HG03457 (cell line): ENCODE measurements at regions not wholly inside any gene's neighbourhood (a gene's known extent, or its start where the extent isn't known, plus 50 kb on each side); places are given as distances from the start of the nearest gene placed in this dataset.
"Not testable (repeated sequence)": the region's sequence is repeated elsewhere in the genome, so short reads cannot be mapped to it uniquely, and the experiment has no call there.

ENCODE experiments used
- ATAC-seq: cut with Tn5 transposase; IDR thresholded peaks from one replicate; pipeline ENCODE4 v1.9.1; 2021; ENCODE audit warnings: moderate number of reproducible peaks; ENCODE audit not compliant: unreplicated experiment

DNA sequence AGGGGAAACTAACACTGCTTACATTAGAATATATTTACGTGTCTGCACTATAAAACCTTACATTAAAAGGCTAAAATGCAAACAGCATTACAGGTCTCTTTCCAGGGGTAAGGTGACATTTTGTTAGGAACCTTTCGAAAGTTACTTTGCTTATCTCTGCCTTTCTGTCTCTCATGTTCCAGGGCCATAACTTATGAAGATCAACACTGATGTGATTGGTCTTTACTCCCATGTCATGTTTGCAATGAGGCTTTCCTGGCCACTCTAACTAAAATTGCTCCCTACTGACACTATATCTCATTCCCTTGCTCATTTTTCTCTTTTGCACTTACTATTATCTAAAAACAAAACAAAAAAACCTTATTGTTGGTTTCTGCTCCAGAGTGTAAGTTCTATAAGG lies 119.0 kb downstream of the JRKL start:
- no peak for ATAC-seq

DNA sequence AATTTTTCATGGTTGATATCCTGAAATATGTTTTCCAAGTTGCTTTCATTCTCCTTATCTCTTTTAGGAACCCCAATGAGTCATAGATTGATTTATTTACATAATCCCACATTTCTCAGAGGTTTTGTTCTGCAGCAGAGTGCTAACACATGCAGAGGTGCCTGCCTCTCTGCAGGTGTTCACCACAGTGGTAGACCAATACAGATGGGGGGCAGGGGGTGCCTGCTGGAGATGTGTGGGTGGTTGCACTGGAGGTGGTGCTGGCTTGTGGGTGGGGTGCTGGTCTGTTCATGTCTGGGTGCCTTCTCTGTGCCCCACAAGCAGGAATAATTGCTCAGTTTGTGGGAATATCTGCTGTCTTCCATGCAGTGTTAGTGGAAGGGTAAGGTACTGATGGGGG lies 131.1 kb downstream of the JRKL start:
- no peak for ATAC-seq

DNA sequence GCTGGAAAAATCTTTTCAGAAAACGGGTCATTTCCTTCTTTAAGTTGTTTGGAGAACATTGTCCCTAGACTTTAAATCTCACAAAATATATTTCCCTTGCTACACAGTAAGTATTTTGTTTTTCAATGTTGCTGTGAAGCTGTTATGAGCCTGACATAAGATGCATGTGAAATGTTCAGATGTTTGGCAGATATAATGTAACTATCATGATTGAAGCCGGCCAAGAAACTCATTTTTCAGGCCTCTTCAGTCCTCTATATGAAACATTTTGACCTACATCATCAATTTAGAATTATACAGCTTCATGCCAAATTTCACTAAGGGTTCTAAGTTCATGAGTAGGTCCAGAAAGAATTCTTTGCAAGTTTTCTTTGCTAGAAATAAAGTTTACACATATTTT lies 133.8 kb downstream of the JRKL start:
- ATAC-seq: no peak

GRCh38 chr11:96524475-96524874 lies 134.7 kb downstream of the JRKL start:
- no peak for ATAC-seq

GRCh38 chr11:96530473-96530872 lies 140.7 kb downstream of the JRKL start:
- no peak for ATAC-seq

- ATAC-seq: no peak
Observed at GRCh38 chr11:96538104-96538503, 148.3 kb downstream of the JRKL start.

DNA sequence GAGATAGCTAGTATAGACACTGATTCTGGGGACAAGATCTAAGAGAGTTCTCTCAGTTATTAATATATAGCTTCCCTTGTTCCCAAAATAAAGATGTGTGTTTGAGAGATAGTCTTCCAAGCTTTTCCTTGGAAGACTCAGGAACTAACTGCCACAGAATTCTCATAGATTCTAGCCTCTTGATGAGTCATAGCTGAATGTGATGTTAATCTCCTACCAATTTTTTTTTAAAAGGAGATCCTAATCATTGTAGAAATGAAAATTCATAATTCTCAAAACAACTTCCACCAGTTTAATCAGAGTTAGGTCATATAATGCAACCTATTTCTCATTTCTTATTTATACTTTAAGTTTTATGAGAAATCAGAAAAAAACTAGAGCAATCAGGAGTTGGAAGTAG lies 148.8 kb downstream of the JRKL start:
- ATAC-seq: no peak

GRCh38 chr11:96540875-96541274 lies 151.1 kb downstream of the JRKL start:
- no peak for ATAC-seq

GRCh38 chr11:96543177-96543576 lies 153.4 kb downstream of the JRKL start:
- ATAC-seq: no peak

DNA sequence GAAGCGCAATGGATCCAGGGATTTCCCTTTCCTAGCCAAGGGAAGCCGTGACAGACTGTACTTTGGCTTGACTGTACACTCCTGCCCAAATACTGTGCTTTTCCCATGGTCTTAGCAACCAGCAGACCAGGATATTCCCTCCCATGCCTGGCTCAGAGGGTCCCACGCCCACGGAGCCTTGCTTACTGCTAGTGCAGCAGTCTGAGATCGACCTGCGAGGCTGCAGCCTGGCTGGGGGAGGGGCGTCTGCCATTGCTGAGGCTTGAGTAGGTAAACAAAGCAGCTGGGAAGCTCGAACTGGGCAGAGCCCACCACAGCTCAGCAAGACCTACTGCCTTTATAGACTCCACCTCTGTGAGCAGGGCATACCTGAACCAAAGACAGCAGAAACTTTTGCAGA lies 155.4 kb downstream of the JRKL start:
- ATAC-seq: not testable (repeated sequence)

DNA sequence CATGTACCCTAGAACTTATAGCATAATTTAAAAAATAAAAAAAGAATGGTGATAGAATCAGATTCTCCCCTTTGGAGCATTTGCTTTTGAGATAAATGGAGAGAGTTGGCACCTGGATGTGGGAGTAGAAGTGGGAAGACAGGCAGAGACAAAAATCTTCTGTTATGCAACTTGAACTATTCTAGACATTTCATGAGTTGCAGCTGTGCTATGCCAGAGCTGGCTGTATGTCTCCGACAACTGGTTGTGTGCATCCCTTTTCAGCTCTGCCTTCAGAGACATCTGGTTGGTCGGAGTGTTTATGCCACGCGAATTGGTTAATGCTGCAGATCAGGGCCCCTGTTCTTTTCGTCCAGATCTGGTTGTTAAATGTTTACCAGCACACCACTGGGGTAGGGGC lies 161.3 kb downstream of the JRKL start:
- no peak for ATAC-seq

DNA sequence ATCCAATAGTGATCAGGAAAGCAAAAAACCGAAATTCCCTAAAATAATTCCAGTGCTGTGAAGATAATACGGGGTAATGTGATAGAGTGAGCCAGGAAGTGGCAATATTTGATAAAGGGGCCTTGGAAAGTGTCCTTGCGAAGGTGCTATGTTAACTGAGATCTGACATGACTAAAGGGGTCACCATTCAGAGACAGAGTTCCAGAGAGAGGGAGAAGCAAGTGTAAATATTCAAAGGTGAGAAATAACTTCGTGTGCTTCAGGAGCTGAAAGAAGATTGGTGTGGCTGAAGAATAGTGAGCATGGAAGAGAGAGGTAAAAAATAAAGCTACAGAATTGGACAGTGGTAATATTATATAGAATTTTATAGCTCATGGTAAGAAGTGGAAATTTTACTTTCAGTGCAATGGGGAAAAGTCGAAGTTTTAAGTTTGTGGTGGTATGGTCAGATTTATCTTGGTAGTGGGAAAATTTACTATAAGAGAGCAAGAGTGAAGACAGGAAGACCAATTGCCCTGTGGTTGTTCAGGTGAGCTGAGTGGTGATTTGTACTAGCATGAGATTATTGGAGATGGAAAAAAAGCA lies 164.5 kb downstream of the JRKL start:
- no peak for ATAC-seq

DNA sequence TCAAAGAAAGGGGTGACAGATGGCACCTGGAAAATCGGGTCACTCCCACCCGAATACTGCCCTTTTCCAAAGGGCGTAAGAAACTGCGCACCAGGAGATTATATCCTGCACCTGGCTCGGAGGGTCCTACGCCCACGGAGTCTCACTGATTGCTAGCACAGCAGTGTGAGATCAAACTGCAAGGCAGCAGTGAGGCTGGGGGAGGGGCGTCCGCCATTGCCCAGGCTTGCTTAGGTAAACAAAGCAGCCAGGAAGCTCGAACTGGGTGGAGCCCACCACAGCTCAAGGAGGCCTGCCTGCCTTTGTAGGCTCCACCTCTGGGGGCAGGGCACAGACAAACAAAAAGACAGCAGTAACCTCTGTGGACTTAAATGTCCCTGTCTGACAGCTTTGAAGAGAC lies 166.0 kb downstream of the JRKL start:
- ATAC-seq: not testable (repeated sequence)

DNA sequence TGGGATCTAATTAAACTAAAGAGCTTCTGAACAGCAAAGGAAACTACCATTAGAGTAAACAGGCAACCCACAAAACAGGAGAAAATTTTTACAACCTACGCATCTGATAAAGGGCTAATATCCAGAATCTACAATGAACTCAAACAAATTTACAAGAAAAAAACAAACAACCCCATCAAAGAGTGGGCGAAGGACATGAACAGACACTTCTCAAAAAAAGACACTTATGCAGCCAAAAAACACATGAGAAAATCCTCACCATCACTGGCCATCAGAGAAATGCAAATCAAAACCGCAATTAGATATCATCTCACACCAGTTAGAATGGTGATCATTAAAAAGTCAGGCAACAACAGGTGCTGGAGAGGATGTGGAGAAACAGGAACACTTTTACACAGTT lies 170.9 kb downstream of the JRKL start:
- ATAC-seq: not testable (repeated sequence)

DNA sequence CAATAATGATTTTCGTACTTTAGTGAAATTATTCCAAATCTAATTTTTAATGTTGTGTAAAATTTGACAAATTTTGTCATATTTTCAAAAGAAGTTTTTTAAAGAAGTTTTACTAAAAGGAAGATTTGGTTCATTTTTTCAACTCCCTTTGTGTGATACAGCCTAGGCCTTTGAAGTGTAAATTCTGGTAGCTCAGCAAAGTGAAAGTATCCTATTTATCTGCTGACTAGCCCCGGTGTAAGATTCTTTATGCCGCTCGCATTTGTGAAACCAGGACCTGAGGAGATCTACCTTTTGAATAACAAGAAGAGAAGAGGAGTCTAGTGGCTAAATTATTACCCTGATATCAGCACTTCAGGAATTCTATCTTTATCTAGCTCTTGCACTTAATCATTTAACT lies 177.4 kb downstream of the JRKL start:
- no peak for ATAC-seq

DNA sequence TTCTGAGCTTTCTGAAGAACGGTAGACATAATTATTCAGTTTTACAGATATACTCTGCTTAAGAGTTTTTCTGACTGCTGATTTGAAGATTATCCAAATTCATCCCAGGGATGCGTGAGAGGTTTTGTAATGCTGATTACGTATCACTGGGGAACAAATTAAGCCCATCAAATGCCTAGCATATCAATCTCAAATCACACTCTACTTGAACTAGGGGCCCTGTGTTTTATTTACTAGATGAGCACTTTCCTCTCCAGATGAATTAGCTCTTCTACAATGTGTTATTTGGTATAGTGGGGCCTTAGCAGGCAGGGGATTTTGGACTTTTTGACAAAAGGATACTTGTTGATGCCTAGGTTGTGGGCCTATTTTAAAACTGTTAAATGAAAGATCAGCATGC lies 177.9 kb downstream of the JRKL start:
- no peak for ATAC-seq

GRCh38 chr11:96576383-96576782 lies 186.6 kb downstream of the JRKL start:
- ATAC-seq: no peak

DNA sequence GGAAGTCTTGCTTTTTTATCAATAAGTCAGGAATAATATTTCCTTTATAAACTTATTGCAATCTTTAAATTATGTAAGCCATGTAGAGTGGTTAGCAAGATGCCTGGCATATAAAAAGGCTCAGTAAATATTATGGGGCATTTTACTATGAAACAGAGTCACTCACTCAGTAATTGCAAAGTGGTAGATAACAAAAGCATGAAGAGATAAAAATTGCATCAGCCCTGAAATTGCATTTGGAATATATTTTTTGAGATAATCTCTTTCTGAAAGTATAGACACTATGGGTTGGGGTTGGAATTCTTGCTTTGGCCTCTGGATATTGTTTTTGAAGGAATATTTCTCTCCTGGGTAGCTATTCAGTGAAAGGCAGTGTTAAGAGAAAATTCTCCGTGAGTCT lies 188.6 kb downstream of the JRKL start:
- ATAC-seq: no peak

GRCh38 chr11:96579656-96580055 lies 189.8 kb downstream of the JRKL start:
- ATAC-seq: no peak

- no peak for ATAC-seq
Observed at GRCh38 chr11:96580476-96581040, 190.7 kb downstream of the JRKL start.

- ATAC-seq: not testable (repeated sequence)
Observed at GRCh38 chr11:96585944-96586880, 196.4 kb downstream of the JRKL start.

GRCh38 chr11:96588793-96589192 lies 199.0 kb downstream of the JRKL start:
- ATAC-seq: not testable (repeated sequence)
